Heart right ventricle (tissue), 16 donors: ENCODE measurements at regions not wholly inside any gene's neighbourhood (a gene's known extent, or its start where the extent isn't known, plus 50 kb on each side); places are given as distances from the start of the nearest gene placed in this dataset.
"Not testable (repeated sequence)": the region's sequence is repeated elsewhere in the genome, so short reads cannot be mapped to it uniquely, and the experiment has no call there.

Source experiments
- ATAC-seq, 8 donors: fragments of 200-7000 bp; cut with Tn5 transposase; one replicate each; pipeline ENCODE4 v1.9.1; 2020; ENCODE audit warnings: mild to moderate bottlenecking in 8 of 8, moderate library complexity in 8 of 8, moderate number of reproducible peaks in 1 of 8
- DNase-seq, 2 donors: peaks; one replicate each; pipeline ENCODE4 v3.0.0-alpha.2; 2020
- H3K27ac ChIP-seq, 10 donors: fragments of 200-600 bp; sonication (generic) in 2 of 10; one replicate each; pipeline versions ENCODE4 v1.5.0 to v1.8.0; 2020 to 2022; ENCODE audit warnings: mild to moderate bottlenecking in 3 of 10
- H3K27me3 ChIP-seq, 7 donors: fragments of 200-600 bp; one replicate each; pipeline ENCODE4 v1.8.0; 2021 to 2022; ENCODE audit warnings: mild to moderate bottlenecking in 2 of 7
- H3K36me3 ChIP-seq, 9 donors: fragments of 200-600 bp; sonication (generic) in 1 of 9; one replicate each; pipeline versions ENCODE4 v1.5.0 to v1.8.0; 2020 to 2022; ENCODE audit warnings: mild to moderate bottlenecking in 2 of 9
- H3K4me1 ChIP-seq, 9 donors: fragments of 200-600 bp; sonication (generic) in 1 of 9; one replicate each; pipeline versions ENCODE4 v1.5.0 to v1.8.0; 2020 to 2022; ENCODE audit warnings: mild to moderate bottlenecking in 4 of 9
- H3K4me3 ChIP-seq, 10 donors: fragments of 200-600 bp; sonication (generic) in 2 of 10; one replicate each; pipeline versions ENCODE4 v1.5.0 to v1.8.0; 2020 to 2022; ENCODE audit warnings: mild to moderate bottlenecking in 7 of 10, moderate library complexity in 2 of 10
- H3K9me3 ChIP-seq, 11 donors: fragments of 200-600 bp in 10 of 11; sonication (generic) in 2 of 11; one replicate each; pipeline versions ENCODE4 v1.5.0 to v1.8.0; 2013 to 2022; ENCODE audit warnings: mild to moderate bottlenecking in 2 of 11, control low read depth in 1 of 11, moderate library complexity in 1 of 11
- CTCF ChIP-seq, 9 donors: fragments of 200-600 bp; sonication (generic) in 2 of 9; IDR thresholded peaks; one replicate each; pipeline versions ENCODE4 v1.5.0 to v1.8.0; 2021 to 2022; ENCODE audit warnings: antibody characterized with exemption in 9 of 9, mild to moderate bottlenecking in 5 of 9, moderate library complexity in 1 of 9
- WGBS, 2 donors: extraction: QIAGEN DNeasy Blood & Tissue Kit; methylation state at CpG; one replicate each; pipeline ENCODE4 v1.1.7; 2013; ENCODE audit warnings: inconsistent platforms in 1 of 2; 5-methylcytosine and 5-hydroxymethylcytosine counted together
- intact Hi-C, 10 donors: fragments of 100-400 bp; cut with DNase I; formaldehyde crosslinking; loops; one replicate each; pipeline versions ENCODE4 v1.11.1 to v1.14.2; 2022
- donor health status: Arrhythmogenic right ventricular cardiomyopathy.
- donor health status: ischemic (EF 13 %, LVEDD 7.1; RV severe dilation, severe dysfunction).
- donor health status: healthy with polysubstance abuse.
- donor health status: DM: no; HTN: yes; CAD: no.
- donor health status: DM: no; HTN: no; CAD: no.
- donor health status: ischemic (EF 25% LVEDD 6.9; RV normal size, moderate dysfunction).
- donor health status: ischemic (EF 25% LVEDD 5.7; RV mildly dilated, moderate dysfunction).
- donor health status: healthy.
- donor health status: DM: yes; HTN: yes; CAD: no.
- donor health status: Ischemic cardiomyopathy.
- donor health status: ischemic (EF 35%, LVEDD 5.7; RV mildly dilated, moderate dysfunction).
- donor health status: nonischemic (EF 11% LVEDD 7.7; RV severe dilation, severe dysfunction).
- donor health status: DM: yes; HTN: yes; CAD: no.
- donor health status: PGD.
- donor health status: ischemic (EF 29% LVEDD 5.4; RV normal size, mild dysfunction).
- donor health status: nonischemic (EF 23%, LVEDD 6.1; RV moderate dilation, normal function).

GRCh38 chr1:56248138-56248537, 331.2 kb downstream of the PLPP3 start:
- Histone ChIP-seq H3K36me3 (no peaks in the 10 kb centered on the region), H3K4me3 (no peak overlapping the region), H3K9me3 (peaks cover 0 to 6% (median 0%) of the 10 kb centered on the region in 11 donors), H3K27ac (no peak overlapping the region), H3K27me3 (no peaks in the 10 kb centered on the region), H3K4me1 (peaks cover 0 to 15% (median 5%) of the 10 kb centered on the region in 9 donors)
- DNase-seq, result no peak
- intact Hi-C loops, result no loop called here
- 98 to 100% methylated on average over 1 of the region's 1 CpG for WGBS, 2 donors
- TF ChIP-seq CTCF (IDR thresholded peaks at IDR 0.05), result no peak
- no peak for ATAC-seq

GRCh38 chr1:56246726-56247125, 332.6 kb downstream of the PLPP3 start:
- H3K4me3 ChIP-seq, ATAC-seq, H3K27me3 ChIP-seq, DNase-seq, intact Hi-C loops, H3K27ac ChIP-seq, H3K36me3 ChIP-seq: not testable (repeated sequence)
- H3K9me3 ChIP-seq, result peaks cover 0 to 14% (median 1%) of the 10 kb centered on the region in 11 donors
- WGBS, 2 donors, result 89 to 93% methylated on average over 2 of the region's 2 CpGs
- peaks cover 0 to 15% (median 5%) of the 10 kb centered on the region in 9 donors for H3K4me1 ChIP-seq

GRCh38 chr1:56240400-56240799, 339.0 kb downstream of the PLPP3 start:
- Histone ChIP-seq H3K9me3 (peaks cover 0 to 23% (median 9%) of the 10 kb centered on the region in 11 donors), H3K27me3 (no peaks in the 10 kb centered on the region), H3K36me3 (no peaks in the 10 kb centered on the region), H3K27ac (no peak overlapping the region), H3K4me1 (no peaks in the 10 kb centered on the region), H3K4me3 (no peak overlapping the region)
- intact Hi-C loops, result no loop called here
- no peak for TF ChIP-seq CTCF (IDR thresholded peaks at IDR 0.05)
- WGBS, 2 donors, result 0 to 92% methylated on average over 1 of the region's 1 CpG
- no peak for ATAC-seq
- DNase-seq, result no peak

GRCh38 chr1:56237491-56238064, 341.8 kb downstream of the PLPP3 start:
- no peak overlapping the region for H3K4me3 ChIP-seq
- no peak for TF ChIP-seq CTCF (IDR thresholded peaks at IDR 0.05)
- H3K4me1 ChIP-seq, result no peaks in the 10 kb centered on the region
- H3K9me3 ChIP-seq, result peaks cover 0 to 17% (median 9%) of the 10 kb centered on the region in 11 donors
- DNase-seq (no peak), ATAC-seq (no peak)
- 96 to 97% methylated on average over 4 of the region's 4 CpGs for WGBS, 2 donors
- intact Hi-C loops, result no loop called here
- no peaks in the 10 kb centered on the region for H3K27me3 ChIP-seq
- H3K27ac ChIP-seq, result no peak overlapping the region
- no peaks in the 10 kb centered on the region for H3K36me3 ChIP-seq

- intact Hi-C loops, result no loop called here
Measured at GRCh38 chr1:56236688-56237087, 342.7 kb downstream of the PLPP3 start.

More at GRCh38 chr1:56236688-56237087, 342.7 kb downstream of the PLPP3 start:
- Histone ChIP-seq H3K4me1 (no peaks in the 10 kb centered on the region), H3K27ac (no peak overlapping the region), H3K4me3 (no peak overlapping the region), H3K27me3 (no peaks in the 10 kb centered on the region), H3K36me3 (no peaks in the 10 kb centered on the region), H3K9me3 (peaks cover 0 to 8% (median 6%) of the 10 kb centered on the region in 11 donors)
- ATAC-seq (no peak), DNase-seq (no peak)
- TF ChIP-seq CTCF (IDR thresholded peaks at IDR 0.05), result no peak
- 93 to 97% methylated on average over 4 of the region's 4 CpGs for WGBS, 2 donors
